Urinary bladder (tissue), 3 donors: ENCODE measurements at regions not wholly inside any gene's neighbourhood (a gene's known extent, or its start where the extent isn't known, plus 50 kb on each side); places are given as distances from the start of the nearest gene placed in this dataset.

Source experiments
- DNase-seq: peaks from one replicate; pipeline ENCODE4 v3.0.0-alpha.2; 2015; ENCODE audit errors: extremely low spot score
- H3K27ac ChIP-seq: one replicate; pipeline ENCODE4 v1.5.1; 2013; ENCODE audit warnings: low read depth, mild to moderate bottlenecking, moderate library complexity
- H3K36me3 ChIP-seq: one replicate; pipeline ENCODE4 v1.6.1; 2013; ENCODE audit warnings: mild to moderate bottlenecking, moderate library complexity; ENCODE audit not compliant: insufficient read depth
- H3K4me1 ChIP-seq: one replicate; pipeline ENCODE4 v1.6.1; 2013; ENCODE audit warnings: mild to moderate bottlenecking, moderate library complexity; ENCODE audit not compliant: insufficient read depth
- H3K4me3 ChIP-seq: one replicate; pipeline ENCODE4 v1.5.1; 2013; ENCODE audit warnings: low read depth, low read length
- WGBS: extraction: QIAGEN DNeasy Blood & Tissue Kit; methylation state at CpG from one replicate; pipeline ENCODE4 v1.1.7; 2013; 5-methylcytosine and 5-hydroxymethylcytosine counted together
- donor health status: healthy with polysubstance abuse.
- donor health status: healthy.

DNA sequence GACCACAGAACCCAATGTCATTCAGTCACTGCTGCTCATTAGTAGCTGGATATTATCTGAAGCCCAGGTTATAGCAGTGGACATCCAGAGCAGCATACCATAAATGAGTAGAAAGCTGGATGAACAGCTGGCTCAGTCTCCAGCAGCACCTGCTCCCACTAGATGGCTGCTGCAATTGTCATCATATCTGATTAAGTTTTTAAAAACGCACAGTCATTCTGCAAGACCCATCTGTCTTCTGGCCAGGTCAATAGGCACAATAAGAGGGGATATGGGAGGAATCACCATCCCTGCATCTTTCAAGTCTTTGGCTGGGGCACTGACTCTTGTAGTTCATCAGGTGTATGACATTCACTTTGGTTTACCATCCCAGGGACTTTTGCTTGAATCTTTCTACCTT, 55.1 kb upstream of the XDH start:
- no peaks in the 10 kb centered on the region for H3K4me1 ChIP-seq
- H3K4me3 ChIP-seq, result no peak overlapping the region
- WGBS, result 96% methylated on average over 1 of the region's 1 CpG
- no peak for DNase-seq
- no peaks in the 10 kb centered on the region for H3K36me3 ChIP-seq
- H3K27ac ChIP-seq, result no peak overlapping the region

DNA sequence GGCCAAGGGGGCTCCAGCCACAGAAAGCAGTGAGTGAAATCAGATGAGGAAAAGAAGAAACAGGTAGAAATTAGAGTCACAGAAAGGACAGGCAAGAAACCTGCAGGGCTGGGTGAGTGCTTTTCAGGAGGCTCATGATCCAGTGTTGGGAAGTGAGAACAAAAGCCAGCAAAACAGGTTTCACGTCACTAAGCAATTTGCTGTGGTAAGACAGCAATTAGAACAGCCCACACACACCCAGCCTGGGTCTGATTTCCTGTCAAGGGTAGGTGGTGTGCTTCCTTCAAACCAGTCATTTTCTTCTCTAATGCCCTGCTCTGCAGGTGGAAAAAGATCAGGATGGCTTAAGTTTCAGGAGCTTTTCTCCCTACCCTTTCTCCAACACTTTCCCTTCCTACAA, 52.9 kb upstream of the XDH start:
- H3K36me3 ChIP-seq, result no peaks in the 10 kb centered on the region
- DNase-seq, result peak; percentile 7
- H3K27ac ChIP-seq, result peak overlapping the region; percentile 53
- H3K4me1 ChIP-seq, result no peaks in the 10 kb centered on the region
- 35% methylated on average over 1 of the region's 1 CpG for WGBS
- no peak overlapping the region for H3K4me3 ChIP-seq
